Body of pancreas (tissue), 4 donors: ENCODE measurements at regions not wholly inside any gene's neighbourhood (a gene's known extent, or its start where the extent isn't known, plus 50 kb on each side); places are given as distances from the start of the nearest gene placed in this dataset.

Experiments used
- ATAC-seq: fragments of 150-250 bp; one replicate; pipeline ENCODE4 v1.9.1; 2016
- DNase-seq, 4 donors: peaks; one replicate each; pipeline ENCODE4 v3.0.0-alpha.2; 2019
- H3K27ac ChIP-seq, 4 donors: fragments of 200-600 bp; sonication (generic); 1 replicate in 3 of 4; 2 replicates in 1 of 4; pipeline versions ENCODE4 v1.5.1 to v1.6.1; 2016 to 2019; ENCODE audit warnings: mild to moderate bottlenecking in 1 of 4, mixed read lengths in 1 of 4, moderate library complexity in 1 of 4
- H3K27me3 ChIP-seq, 2 donors: fragments of 200-600 bp; sonication (generic); one replicate each; pipeline ENCODE4 v1.6.0; 2016; ENCODE audit warnings: mild to moderate bottlenecking in 1 of 2
- H3K36me3 ChIP-seq, 2 donors: fragments of 200-600 bp; sonication (generic); replicated peaks in 1 of 2; 2 replicates each; pipeline ENCODE4 v1.5.1; 2016; ENCODE audit warnings: low read depth in 2 of 2; ENCODE audit not compliant: insufficient read depth in 1 of 2
- H3K4me1 ChIP-seq: fragments of 200-600 bp; sonication (generic); one replicate; pipeline ENCODE4 v1.6.0; 2016
- H3K4me3 ChIP-seq, 2 donors: fragments of 200-600 bp; sonication (generic); 1 replicate in 1 of 2; 2 replicates in 1 of 2; pipeline ENCODE4 v1.5.1; 2016 to 2019
- H3K9me3 ChIP-seq, 3 donors: fragments of 200-600 bp; sonication (generic); 1 replicate in 2 of 3; 2 replicates in 1 of 3; pipeline ENCODE4 v1.5.1; 2016
- CTCF ChIP-seq, 7 experiments: fragments of 450-650 bp in 4 of 7; fragments of 200-600 bp in 3 of 7; sonication (generic) in 3 of 7; IDR thresholded peaks; one replicate each; pipeline ENCODE4 v1.5.1; 2016 to 2019; ENCODE audit warnings: antibody characterized with exemption in 7 of 7
- POLR2A ChIP-seq, 3 donors: fragments of 450-650 bp; IDR thresholded peaks; one replicate each; pipeline ENCODE4 v1.6.1; 2016; ENCODE audit warnings: antibody characterized with exemption in 3 of 3, mild to moderate bottlenecking in 2 of 3
- WGBS, 2 donors: methylation state at CpG; one replicate each; pipeline ENCODE4 v1.1.5; 2017; 5-methylcytosine and 5-hydroxymethylcytosine counted together
- intact Hi-C: fragments of 100-400 bp; cut with DNase I; formaldehyde crosslinking; loops from one replicate; pipeline ENCODE4 v1.15.1; 2023

- Histone ChIP-seq H3K36me3 (no peaks in the 10 kb centered on the region), H3K4me1 (no peaks in the 10 kb centered on the region), H3K9me3 (no peaks in the 10 kb centered on the region), H3K4me3 (no peak overlapping the region), H3K27ac (no peak overlapping the region), H3K27me3 (no peaks in the 10 kb centered on the region)
- intact Hi-C loops: no loop called here
- WGBS, 2 donors: 54 to 65% methylated on average over 5 of the region's 5 CpGs
- no peak for TF ChIP-seq CTCF (IDR thresholded peaks at IDR 0.05)
- TF ChIP-seq POLR2A (IDR thresholded peaks at IDR 0.05): no peak
- ATAC-seq (no peak), DNase-seq (no peak)
Observed at GRCh38 chr4:56118055-56118454, 169.3 kb downstream of the CEP135 start.

GRCh38 chr4:56115898-56116297 is 167.2 kb downstream of the CEP135 start:
- WGBS, 2 donors: 10 to 32% methylated on average over 2 of the region's 2 CpGs

GRCh38 chr4:56112377-56112776 is 163.6 kb downstream of the CEP135 start:
- DNase-seq (no peak), ATAC-seq (no peak)
- TF ChIP-seq POLR2A (IDR thresholded peaks at IDR 0.05): no peak
- no peak for TF ChIP-seq CTCF (IDR thresholded peaks at IDR 0.05)
- Histone ChIP-seq H3K4me1 (no peaks in the 10 kb centered on the region), H3K27ac (no peak overlapping the region), H3K36me3 (no peaks in the 10 kb centered on the region), H3K27me3 (no peaks in the 10 kb centered on the region), H3K4me3 (no peak overlapping the region), H3K9me3 (no peaks in the 10 kb centered on the region)
- intact Hi-C loops: no loop called here
- WGBS, 2 donors: 63 to 67% methylated on average over 4 of the region's 4 CpGs

More at GRCh38 chr4:56115898-56116297, 167.2 kb downstream of the CEP135 start:
- H3K4me1 ChIP-seq: no peaks in the 10 kb centered on the region
- H3K27me3 ChIP-seq: no peaks in the 10 kb centered on the region
- no peak overlapping the region for H3K27ac ChIP-seq
- TF ChIP-seq CTCF (IDR thresholded peaks at IDR 0.05) (no peak), POLR2A (IDR thresholded peaks at IDR 0.05) (no peak)
- DNase-seq: no peak
- H3K36me3 ChIP-seq: no peaks in the 10 kb centered on the region
- no peak for ATAC-seq
- no peak overlapping the region for H3K4me3 ChIP-seq
- no peaks in the 10 kb centered on the region for H3K9me3 ChIP-seq
- intact Hi-C loops: no loop called here

DNA sequence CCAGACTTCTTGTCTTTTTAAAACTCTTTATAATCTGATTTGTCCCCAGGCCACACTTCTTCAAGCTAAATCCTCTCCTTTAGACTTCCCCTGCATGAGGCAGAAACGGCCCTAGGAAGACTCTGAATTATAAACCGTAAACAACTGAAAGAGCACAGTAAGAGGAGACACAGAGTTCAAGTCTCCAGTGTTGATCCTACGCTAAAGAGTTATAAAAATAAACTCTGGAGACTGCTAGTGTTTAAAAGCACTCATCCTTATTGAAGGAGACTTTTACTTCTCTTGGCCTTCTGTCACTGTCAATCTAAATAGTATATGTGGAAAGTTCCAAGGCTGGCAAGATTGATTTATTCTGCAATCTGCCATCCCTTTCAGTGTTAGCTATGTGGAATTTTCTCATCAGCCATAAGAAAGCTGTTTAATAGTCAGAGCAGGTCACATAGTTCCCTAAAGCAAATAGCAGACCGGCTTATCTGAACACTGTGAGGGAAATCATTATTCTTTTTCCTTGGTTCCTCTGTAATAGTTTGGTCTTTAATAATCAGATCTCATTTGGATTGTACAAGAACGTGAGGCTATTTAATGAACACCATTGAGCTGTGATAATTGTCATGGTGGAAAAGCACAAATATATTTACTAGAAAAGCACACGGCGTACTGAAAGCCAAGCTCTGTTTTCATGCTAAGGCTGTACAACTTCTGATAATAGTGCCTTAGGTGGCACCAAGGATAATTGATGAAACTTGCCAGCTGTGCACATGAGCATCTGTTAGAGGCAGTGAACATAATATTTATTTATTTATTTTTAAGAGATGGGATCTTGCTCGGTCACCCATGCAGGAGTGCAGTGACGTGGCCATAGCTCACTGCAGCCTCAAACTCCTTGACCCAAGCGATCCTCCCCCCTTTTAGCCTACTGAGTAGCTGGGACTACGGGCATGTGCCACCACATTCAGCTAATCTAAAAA is 157.7 kb downstream of the CEP135 start:
- TF ChIP-seq POLR2A (IDR thresholded peaks at IDR 0.05) (no peak), CTCF (IDR thresholded peaks at IDR 0.05) (no peak)
- Histone ChIP-seq H3K4me3 (no peak overlapping the region), H3K36me3 (no peaks in the 10 kb centered on the region), H3K4me1 (no peaks in the 10 kb centered on the region), H3K27ac (no peak overlapping the region), H3K27me3 (no peaks in the 10 kb centered on the region), H3K9me3 (no peaks in the 10 kb centered on the region)
- ATAC-seq: no peak
- peak in 2 of 4 donors; percentile 10 to 23 for DNase-seq
- 42 to 43% methylated on average over 11 of the region's 11 CpGs for WGBS, 2 donors
- intact Hi-C loops: no loop called here
